ENCODE measurements at regions not wholly inside any gene's neighbourhood (a gene's known extent, or its start where the extent isn't known, plus 50 kb on each side); places are given as distances from the start of the nearest gene placed in this dataset.
"Not testable (repeated sequence)": the region's sequence is repeated elsewhere in the genome, so short reads cannot be mapped to it uniquely, and the experiment has no call there.

DNA sequence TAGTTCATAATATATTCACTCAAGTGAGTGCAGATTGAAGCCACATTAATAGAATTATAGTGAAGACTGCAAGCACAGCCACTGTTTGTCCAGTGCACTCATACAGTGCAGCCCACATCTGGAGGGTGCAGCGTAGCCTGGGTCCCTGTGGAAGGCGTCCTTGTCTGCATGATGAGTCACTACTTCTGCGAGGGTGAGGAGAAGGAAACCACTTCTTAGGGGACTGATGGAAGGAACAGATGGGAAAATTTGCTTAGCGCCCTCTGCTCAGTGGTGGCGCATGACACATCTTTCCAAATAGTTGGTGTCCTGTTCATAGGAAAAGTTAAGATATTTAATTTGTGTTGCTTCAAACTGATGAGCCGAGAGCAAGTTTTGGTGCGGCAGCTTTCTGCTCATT lies 330.4 kb upstream of the SMIM21 start:
- DNase-seq (ENCODE audit: missing footprints) (no peak), ATAC-seq (no peak)
- intact Hi-C loops (cut with DNase I) = no loop called here

DNA sequence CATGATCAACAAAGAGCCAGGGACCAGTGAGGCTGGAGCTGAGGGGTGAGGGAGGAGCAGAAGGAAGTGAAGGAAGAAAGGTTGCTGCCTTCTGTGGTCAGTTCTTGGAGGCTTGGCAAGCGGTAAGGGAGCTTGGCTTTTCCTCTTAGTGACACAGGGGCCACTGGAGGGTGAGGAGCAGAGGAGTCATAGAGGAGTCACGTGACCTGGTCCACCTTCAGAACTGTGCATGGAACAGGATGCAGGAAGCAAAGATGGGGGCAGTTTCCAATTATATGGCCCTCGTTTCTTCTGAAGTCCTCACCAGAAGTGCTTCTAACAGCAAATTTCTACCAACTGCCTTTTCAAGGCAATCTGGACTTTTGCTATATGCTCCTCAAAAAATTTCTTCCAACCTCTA lies 326.9 kb upstream of the SMIM21 start:
- intact Hi-C loops (cut with DNase I) = no loop called here
- DNase-seq (ENCODE audit: missing footprints) (no peak), ATAC-seq (no peak)

DNA sequence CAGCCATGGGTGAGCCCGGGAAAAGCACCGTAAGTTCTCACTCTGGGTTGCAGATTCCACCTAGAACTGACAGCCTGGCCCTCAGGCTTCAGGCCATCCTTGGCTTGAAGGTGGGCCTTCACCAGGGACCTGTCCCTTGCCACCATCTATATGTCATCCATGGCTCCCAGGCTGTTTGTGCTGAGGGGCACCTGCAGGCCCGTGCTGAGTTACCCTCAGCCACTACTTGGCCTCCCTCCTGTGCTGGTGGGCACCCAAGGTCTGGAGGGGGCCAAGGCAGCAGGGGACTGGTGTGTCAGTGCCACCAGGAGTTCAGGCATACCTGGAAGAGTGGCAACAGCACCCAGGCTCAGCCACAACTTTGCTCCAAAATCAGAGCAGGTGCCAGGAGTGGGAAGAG lies 326.2 kb upstream of the SMIM21 start:
- no peak for ATAC-seq
- DNase-seq (ENCODE audit: missing footprints) = no peak
- intact Hi-C loops (cut with DNase I) = no loop called here

DNA sequence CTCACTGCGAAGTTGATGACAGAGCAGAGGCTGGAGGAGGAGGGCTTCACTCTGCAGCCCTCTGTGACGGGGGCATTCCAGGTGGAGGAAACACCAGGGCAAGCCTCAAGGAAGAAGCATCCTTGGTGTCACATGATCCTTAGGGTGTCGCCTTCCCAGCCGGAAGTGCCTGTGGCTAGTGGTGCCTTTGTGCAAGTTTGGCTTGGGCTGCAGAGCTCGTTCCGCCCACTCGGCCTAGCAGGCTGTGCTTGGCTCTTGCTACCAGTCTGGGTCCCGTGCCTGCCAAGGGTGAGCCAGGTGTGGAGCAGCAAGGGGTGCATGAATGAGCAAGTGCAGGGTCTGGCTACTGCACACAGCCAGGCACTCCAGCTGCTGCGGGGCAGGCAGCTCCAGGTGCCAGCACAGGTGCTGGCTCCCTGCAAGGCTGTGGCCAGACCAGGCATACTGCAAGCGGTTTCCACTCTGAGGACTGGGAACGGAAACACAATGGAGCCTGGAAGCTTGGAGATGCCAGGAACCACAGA lies 325.3 kb upstream of the SMIM21 start:
- ATAC-seq (no peak), DNase-seq (ENCODE audit: missing footprints) (no peak)
- intact Hi-C loops (cut with DNase I) = no loop called here

DNA sequence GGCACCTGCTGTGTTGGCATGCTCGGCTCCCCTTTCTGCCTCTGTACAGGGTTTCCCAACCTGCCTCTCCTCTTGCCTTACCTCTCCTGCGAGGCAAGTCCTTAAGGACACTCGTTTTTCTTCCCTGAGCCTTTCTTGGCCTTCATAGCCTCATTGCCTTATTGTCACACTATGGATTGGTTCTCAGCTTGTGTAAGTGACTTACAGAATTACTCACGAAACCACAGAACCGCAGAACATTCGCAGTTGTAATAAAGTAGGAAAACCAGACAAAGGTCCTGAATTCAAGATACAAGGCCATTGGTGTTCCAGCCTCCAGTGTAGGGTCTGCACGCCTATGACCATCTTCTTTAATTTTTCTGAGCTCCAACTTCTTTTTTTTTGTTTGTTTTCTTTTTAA lies 317.6 kb upstream of the SMIM21 start:
- intact Hi-C loops (cut with DNase I) = no loop called here
- ATAC-seq = no peak
- no peak for DNase-seq (ENCODE audit: missing footprints)

DNA sequence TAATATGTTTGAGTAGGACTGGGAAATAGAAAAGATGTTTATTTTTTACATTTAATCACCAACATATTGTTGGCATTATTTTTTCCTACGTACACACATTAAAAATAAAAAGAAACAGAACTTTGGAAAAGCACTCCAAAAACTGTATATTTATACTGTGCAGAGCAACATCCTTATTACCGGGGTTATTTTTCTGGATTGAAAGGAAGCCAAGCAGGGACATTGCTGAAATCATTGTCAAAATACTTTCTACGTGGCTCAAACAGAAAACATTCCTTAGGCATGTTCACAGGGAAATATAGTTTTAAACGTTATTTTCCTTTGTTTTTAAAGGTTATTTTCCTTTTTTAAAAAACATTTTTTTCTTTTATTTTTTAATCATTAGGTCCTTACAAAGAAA lies 315.0 kb upstream of the SMIM21 start:
- ATAC-seq = no peak
- DNase-seq (ENCODE audit: missing footprints) = no peak
- intact Hi-C loops (cut with DNase I) = no loop called here

DNA sequence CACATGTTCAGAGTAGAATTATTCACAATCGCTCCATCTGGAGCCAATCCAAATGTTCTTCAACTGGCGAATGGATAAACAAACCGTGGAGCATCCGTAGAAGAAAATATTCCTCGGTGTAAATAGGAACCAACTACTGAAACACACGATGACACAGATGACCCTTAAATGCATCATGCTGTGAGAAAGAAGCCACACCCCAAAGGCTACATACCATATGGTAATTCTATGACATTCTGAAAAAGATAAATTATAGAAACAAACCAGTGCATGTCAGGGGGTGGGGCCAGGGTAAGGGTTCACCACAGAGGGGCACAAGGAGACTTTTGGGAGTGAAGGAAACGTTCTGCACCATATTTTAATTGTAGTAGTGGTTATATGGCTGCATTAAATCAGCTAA lies 312.2 kb upstream of the SMIM21 start:
- intact Hi-C loops (cut with DNase I) = no loop called here
- DNase-seq (ENCODE audit: missing footprints) (no peak), ATAC-seq (no peak)

DNA sequence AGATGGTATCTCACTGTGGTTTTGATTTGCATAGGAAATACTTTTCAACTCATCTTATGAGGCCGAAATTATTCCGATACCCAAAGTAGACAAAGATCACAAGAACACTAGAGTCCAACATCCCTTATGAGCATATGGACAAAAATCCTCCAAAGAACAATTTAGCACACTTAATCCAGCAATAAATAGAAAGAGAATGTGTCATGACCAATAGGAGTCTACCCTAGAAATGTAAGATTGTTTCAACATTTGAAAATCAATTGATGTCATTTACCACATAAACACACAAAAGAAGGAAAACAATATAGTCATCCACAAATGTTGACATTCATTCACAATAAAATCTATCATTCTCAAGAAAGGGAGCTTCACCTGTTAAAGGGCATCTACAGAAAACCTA lies 307.8 kb upstream of the SMIM21 start:
- ATAC-seq (no peak), DNase-seq (ENCODE audit: missing footprints) (no peak)
- intact Hi-C loops (cut with DNase I) = no loop called here

DNA sequence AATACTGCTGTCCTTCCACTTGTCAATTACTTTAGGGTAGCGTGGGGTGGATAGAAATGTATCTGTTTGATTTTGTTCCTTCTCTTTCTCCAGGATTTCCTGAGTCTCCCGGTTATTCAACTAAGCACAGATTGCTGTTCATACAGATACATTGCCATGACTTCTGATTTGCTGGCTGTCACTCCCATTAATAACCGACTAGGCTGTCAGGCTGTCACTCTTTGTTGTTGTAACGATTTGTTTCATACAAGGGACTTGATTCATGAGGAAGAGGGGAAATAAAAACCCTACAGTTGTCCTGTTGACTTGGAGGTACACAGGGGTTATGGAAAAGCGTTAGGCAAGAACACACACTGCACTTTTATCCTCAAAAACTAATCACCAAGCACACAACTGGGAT lies 302.7 kb upstream of the SMIM21 start:
- ATAC-seq = no peak
- intact Hi-C loops (cut with DNase I) = no loop called here
- DNase-seq (ENCODE audit: missing footprints) = no peak

DNA sequence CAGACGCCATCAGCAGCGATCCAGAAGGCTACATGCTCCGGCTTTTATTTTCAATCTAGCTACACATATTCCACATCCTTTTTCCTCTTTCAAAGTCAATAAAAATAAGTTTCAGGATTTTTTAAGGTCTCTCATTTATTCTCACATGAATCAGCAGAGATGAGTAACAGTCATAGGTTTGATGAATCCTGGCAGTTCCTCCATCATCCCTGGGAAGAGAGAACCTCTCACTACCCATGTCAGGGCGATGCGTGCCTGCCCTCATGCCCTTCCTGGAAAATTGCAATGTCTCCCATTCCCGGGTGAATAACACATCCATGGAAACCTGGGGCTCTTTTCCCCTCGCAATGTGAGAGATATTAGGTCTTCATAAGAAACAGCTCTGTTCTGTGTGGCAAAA lies 301.1 kb upstream of the SMIM21 start:
- ATAC-seq = no peak
- intact Hi-C loops (cut with DNase I) = loop anchor here (10.0 kb wide), 1 partner anchor 1074 kb away; no protein-coding TSS in a partner anchor

DNA sequence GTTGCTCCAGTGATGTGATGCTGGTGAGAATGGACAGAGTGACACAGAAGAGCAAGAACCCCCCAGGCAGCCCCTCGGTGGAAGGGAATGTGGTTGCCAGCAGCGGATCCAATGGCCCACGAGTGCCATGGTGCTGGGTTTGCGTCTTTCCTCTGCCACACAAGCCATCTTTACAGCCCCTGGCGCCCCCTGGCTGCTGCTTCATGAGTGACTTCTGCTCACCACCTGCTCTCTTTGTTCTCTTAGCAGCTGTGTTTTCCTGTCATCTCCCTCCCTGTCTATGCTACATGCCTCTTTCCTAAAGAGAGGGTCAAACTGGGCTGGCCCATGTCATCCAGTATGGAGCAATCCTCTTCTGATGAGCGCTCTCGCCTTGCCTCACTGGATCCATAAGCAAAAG lies 300.0 kb upstream of the SMIM21 start:
- intact Hi-C loops (cut with DNase I) = loop anchor here (10.0 kb wide), 1 partner anchor 1073 kb away; no protein-coding TSS in a partner anchor
- ATAC-seq = no peak

More for the DNA sequence above, 301.1 kb upstream of the SMIM21 start:
- no peak for DNase-seq (ENCODE audit: missing footprints)

DNA sequence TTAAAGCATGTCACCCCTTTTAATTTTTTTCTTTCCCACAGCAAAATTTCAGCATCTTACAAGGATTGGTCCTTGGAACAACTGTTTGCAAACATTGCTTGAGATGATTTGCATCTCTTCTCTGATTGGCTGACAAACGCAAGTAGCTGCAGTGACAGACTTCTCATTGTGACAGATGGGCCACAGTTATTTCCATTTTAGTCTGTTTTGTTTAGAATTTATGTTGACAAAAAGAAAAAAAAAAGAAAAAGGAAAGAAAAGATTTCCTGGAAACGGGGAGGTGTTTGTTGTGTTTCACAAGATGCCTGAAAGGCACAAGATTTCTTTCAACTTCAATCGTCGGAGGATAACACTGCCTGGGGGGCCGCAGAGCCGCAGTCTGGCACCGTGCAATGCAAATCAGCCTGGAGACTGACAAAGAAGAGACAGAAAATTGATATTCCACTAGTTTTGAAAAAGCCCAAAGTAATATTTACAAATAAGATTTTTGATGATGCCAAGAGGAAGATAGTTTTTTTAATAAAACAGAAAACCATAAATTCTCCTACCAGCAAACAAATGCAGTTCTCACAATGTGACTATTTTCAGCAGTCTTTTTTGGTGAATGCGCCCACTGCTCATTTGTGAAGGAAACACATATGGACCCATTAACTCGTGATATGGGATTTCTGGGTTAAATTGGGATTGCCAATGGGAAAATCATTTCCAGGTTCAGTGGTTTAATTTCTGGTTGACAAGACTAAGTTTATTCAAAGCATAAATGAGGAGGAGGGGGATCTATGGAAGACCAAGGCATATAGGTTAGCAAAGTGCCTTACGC lies 296.2 kb upstream of the SMIM21 start:
- no peak for ATAC-seq
- intact Hi-C loops (cut with DNase I) = loop anchor here (10.0 kb wide), 1 partner anchor 1069 kb away; no protein-coding TSS in a partner anchor
- no peak for DNase-seq (ENCODE audit: missing footprints)

More for the DNA sequence above, 300.0 kb upstream of the SMIM21 start:
- peak; percentile 84 for DNase-seq (ENCODE audit: missing footprints)

DNA sequence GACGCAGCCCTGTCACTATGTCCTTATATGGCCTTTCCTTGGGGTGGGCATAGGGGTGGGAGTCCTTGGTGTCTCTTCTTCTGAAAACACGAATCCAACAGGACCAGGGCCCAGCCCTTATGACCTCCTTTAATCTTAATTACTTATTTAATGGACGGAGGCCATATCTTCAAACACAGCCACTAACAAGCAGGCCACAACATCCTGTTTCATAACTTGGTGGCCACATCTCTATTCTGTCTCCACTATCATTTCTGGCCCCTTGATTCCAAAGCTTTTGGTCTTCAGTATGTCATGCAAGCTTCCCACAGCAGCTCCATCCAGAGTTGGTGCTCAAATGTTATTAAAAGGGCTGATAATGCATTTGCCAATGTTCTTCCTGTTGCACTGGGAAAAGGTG lies 287.3 kb upstream of the SMIM21 start:
- DNase-seq (ENCODE audit: missing footprints) (no peak), ATAC-seq (no peak)
- intact Hi-C loops (cut with DNase I) = no loop called here

DNA sequence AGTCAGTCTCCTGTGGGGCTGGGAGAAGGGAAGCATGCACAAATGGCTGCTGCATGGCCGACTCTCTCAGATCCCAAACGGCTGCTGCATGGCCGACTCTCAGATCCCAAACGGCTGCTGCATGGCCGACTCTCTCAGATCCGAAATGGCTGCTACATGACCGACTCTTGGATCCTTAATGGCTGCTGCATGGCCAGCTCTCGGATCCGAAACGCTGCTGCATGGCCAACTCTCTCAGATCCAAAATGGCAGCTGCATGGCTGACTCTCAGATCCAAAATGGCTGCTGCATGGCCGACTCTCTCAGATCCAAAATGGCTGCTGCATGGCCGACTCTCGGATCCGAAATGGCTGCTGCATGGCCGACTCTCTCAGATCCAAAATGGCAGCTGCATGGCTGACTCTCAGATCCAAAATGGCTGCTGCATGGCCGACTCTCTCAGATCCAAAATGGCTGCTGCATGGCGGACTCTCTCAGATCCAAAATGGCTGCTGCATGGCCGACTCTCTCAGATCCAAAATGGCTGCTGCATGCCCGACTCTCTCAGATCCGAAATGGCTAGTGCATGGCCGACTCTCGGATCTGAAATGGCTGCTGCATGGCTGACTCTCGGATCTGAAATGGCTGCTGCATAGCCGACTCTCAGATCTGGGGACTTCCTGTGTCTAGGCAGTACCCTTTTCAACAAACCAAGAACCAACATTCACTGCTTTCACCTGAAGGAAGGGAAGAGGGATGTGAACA lies 284.8 kb upstream of the SMIM21 start:
- intact Hi-C loops (cut with DNase I); DNase-seq (ENCODE audit: missing footprints); ATAC-seq: not testable (repeated sequence)

DNA sequence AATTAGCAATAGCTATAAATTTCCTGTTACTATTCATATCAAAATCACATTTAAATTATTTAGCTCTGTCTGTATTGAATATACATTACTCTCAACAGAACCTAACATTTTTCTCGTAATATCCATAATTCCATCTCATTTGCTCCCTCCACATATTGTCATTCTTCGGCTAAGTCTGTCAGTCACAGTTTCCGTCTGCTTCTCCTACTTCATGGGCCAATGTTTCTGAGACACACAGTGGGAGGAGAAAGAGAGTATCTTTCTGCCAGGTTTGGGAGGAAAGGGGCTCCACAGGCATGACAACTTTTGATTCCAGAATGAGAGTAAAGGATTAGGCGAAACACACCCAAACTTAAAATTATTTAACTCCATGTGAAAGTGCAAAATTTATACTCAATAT lies 273.1 kb upstream of the SMIM21 start:
- DNase-seq (ENCODE audit: missing footprints) (no peak), ATAC-seq (no peak)
- intact Hi-C loops (cut with DNase I) = no loop called here

DNA sequence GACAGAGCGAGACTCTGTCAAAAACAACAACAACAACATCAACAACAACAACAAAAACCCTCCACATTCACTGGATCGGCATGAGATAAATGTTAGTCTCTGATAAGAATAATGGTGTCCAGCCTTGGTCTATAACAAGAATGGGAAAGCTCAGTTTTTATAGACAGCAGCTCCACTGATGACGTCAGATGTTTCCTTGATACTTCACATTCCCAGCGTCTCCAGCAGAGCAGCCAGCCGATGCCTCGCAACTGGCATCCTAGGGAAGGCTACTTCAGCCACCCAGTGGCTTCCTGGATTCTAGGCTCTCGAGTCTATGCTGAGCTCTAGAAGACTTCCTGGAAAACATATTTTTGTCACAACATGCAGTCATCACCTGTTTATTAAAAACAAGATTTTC lies 271.4 kb upstream of the SMIM21 start:
- ATAC-seq (no peak), DNase-seq (ENCODE audit: missing footprints) (no peak)
- intact Hi-C loops (cut with DNase I) = no loop called here

DNA sequence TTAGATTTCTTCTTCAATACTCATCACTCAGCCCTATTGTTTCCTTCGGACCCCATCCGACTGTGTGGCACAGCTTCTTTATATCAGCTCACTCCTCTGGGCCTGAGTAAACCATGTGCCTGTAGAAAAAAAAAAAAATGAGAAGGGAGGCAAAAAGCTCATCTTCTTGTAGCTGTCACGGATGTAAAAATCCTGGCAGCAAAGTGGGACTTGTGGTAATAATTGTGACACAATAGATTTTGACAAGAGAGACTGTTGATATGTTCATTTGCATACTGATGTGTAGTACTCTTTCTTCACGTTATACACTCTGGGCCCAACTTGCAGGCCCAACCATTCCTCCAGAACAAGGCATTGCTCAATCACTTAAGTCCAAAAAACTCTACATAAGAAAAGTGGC lies 270.0 kb upstream of the SMIM21 start:
- no peak for DNase-seq (ENCODE audit: missing footprints)
- no peak for ATAC-seq
- intact Hi-C loops (cut with DNase I) = no loop called here

DNA sequence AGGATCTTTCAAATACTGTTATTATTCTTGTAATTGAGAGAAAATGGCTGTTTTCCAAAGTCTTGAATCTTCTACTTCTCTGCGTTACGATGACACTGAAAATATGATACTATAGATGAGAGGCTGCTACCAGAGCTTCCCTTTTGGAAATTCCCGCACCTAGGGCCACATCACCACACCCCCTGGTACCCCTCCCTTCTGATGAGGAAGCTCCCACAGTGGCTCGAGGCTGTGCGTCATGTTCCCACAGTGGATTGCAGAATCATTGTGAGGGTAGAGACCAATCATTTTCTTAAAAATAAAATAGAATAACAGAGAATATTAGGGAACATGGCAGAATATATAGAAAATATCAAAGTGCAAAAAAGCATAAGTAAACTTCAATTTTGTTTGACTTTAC lies 268.9 kb upstream of the SMIM21 start:
- DNase-seq (ENCODE audit: missing footprints) (no peak), ATAC-seq (no peak)
- intact Hi-C loops (cut with DNase I) = no loop called here

DNA sequence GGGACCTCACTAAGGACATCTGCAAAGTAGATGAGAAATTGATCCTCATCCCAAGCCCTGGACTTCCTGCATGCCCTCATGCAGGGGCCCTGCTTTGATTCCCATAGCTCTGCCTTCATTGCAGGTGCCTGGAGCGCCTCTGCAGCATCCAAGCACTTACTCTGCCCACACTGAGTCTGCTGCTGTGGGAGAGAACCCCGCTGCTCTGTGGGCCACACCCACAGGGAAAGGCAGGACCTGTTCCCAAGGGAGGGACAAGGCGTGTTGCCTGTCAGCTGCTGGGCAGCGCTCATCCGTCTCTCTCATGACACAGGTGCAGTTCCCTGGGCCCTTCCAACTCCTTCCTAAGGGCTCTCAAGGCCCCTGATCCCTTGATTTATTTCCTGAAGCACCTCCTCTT lies 266.8 kb upstream of the SMIM21 start:
- DNase-seq (ENCODE audit: missing footprints) (no peak), ATAC-seq (no peak)
- intact Hi-C loops (cut with DNase I) = no loop called here

DNA sequence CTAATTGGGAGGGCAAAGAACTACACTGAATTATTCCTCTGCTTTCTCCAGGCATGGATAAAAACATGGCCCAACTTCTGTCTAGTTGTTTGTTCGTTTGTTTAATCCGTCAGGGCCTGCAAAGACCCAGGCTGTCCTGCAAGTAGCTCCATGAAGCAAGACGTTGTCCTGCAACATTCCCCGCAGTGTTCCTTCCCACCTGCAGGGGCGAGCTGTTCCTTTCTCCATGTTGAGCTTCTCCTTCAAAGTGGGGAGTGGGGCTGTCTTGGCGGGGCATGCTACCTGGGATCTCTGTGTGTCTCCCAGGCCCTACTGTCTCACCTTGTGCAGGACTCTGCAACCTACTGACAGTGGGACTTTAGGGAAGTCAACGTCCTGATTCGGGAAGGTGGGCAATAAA lies 264.0 kb upstream of the SMIM21 start:
- ATAC-seq (no peak), DNase-seq (ENCODE audit: missing footprints) (no peak)
- intact Hi-C loops (cut with DNase I) = no loop called here
